ENCODE measurements at regions not wholly inside any gene's neighbourhood (a gene's known extent, or its start where the extent isn't known, plus 50 kb on each side); places are given as distances from the start of the nearest gene placed in this dataset.

DNA sequence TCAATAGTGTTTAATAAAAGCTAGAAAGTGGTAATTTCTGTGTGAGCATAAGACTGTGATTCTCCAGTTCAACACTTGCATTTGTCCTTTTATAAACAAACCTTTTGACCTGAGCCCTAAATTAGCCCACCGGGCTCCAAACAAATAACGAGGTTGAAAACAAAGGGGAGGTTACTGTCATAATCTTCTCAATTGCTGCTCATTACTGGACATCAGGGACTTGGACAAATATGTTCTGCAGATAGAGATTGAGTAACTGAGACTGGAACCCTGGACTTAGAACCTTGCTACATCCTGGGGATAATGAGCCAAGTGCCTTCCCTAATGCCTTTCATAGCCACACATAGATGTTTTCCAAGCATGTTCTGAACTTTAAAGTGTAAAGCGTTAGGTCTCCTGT lies 84.2 kb upstream of the PCSK2 start:
- TF ChIP-seq, protein P1, sequence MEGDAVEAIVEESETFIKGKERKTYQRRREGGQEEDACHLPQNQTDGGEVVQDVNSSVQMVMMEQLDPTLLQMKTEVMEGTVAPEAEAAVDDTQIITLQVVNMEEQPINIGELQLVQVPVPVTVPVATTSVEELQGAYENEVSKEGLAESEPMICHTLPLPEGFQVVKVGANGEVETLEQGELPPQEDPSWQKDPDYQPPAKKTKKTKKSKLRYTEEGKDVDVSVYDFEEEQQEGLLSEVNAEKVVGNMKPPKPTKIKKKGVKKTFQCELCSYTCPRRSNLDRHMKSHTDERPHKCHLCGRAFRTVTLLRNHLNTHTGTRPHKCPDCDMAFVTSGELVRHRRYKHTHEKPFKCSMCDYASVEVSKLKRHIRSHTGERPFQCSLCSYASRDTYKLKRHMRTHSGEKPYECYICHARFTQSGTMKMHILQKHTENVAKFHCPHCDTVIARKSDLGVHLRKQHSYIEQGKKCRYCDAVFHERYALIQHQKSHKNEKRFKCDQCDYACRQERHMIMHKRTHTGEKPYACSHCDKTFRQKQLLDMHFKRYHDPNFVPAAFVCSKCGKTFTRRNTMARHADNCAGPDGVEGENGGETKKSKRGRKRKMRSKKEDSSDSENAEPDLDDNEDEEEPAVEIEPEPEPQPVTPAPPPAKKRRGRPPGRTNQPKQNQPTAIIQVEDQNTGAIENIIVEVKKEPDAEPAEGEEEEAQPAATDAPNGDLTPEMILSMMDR (IDR thresholded peaks at IDR 0.05), result no peak
- TF ChIP-seq POLR2A (IDR thresholded peaks at IDR 0.05), result no peak
